HG02852 (cell line): ENCODE measurements at regions not wholly inside any gene's neighbourhood (a gene's known extent, or its start where the extent isn't known, plus 50 kb on each side); places are given as distances from the start of the nearest gene placed in this dataset.

ENCODE experiments used
- ATAC-seq: cut with Tn5 transposase; IDR thresholded peaks from one replicate; pipeline ENCODE4 v1.9.1; 2021; ENCODE audit warnings: mild to moderate bottlenecking, moderate library complexity; ENCODE audit not compliant: unreplicated experiment

GRCh38 chr3:5523125-5523524, 335.6 kb downstream of the EDEM1 start:
- no peak for ATAC-seq

GRCh38 chr3:5531039-5531438, 343.5 kb downstream of the EDEM1 start:
- no peak for ATAC-seq

- no peak for ATAC-seq
Observed at GRCh38 chr3:5531741-5532290, 344.3 kb downstream of the EDEM1 start.

- no peak for ATAC-seq
Observed at GRCh38 chr3:5540532-5540931, 353.0 kb downstream of the EDEM1 start.

- ATAC-seq = no peak
Observed at GRCh38 chr3:5542472-5542871, 355.0 kb downstream of the EDEM1 start.

GRCh38 chr3:5543047-5543446, 355.5 kb downstream of the EDEM1 start:
- no peak for ATAC-seq

- no peak for ATAC-seq
Observed at GRCh38 chr3:5545719-5546118, 358.2 kb downstream of the EDEM1 start.

- no peak for ATAC-seq
Observed at GRCh38 chr3:5553203-5553602, 365.7 kb downstream of the EDEM1 start.

GRCh38 chr3:5554245-5554747, 366.8 kb downstream of the EDEM1 start:
- no peak for ATAC-seq

- ATAC-seq = no peak
Observed at GRCh38 chr3:5560199-5560598, 372.7 kb downstream of the EDEM1 start.

GRCh38 chr3:5563537-5564277, 376.2 kb downstream of the EDEM1 start:
- no peak for ATAC-seq

GRCh38 chr3:5564278-5564666, 376.8 kb downstream of the EDEM1 start:
- no peak for ATAC-seq

GRCh38 chr3:5565026-5565425, 377.5 kb downstream of the EDEM1 start:
- ATAC-seq = peak; percentile 54

- no peak for ATAC-seq
Observed at GRCh38 chr3:5567113-5567512, 379.6 kb downstream of the EDEM1 start.

GRCh38 chr3:5568451-5568850, 380.9 kb downstream of the EDEM1 start:
- ATAC-seq = no peak

GRCh38 chr3:5569152-5569551, 381.6 kb downstream of the EDEM1 start:
- no peak for ATAC-seq

- no peak for ATAC-seq
Observed at GRCh38 chr3:5572168-5572567, 384.7 kb downstream of the EDEM1 start.

GRCh38 chr3:5576277-5577011, 388.9 kb downstream of the EDEM1 start:
- ATAC-seq = no peak

GRCh38 chr3:5579139-5579602, 391.7 kb downstream of the EDEM1 start:
- no peak for ATAC-seq

- no peak for ATAC-seq
Observed at GRCh38 chr3:5579946-5580345, 392.4 kb downstream of the EDEM1 start.

- no peak for ATAC-seq
Observed at GRCh38 chr3:5580826-5581225, 393.3 kb downstream of the EDEM1 start.

GRCh38 chr3:5581743-5582142, 394.2 kb downstream of the EDEM1 start:
- ATAC-seq = no peak
